Stimulated activated CD8-positive, alpha-beta memory T cell treated with anti-CD3 and anti-CD28 coated beads, Interleukin-2, amount 100 ng/mL, for 48 hours (primary cell): ENCODE measurements at regions not wholly inside any gene's neighbourhood (a gene's known extent, or its start where the extent isn't known, plus 50 kb on each side); places are given as distances from the start of the nearest gene placed in this dataset.

Source experiments
- DNase-seq, 2 donors: peaks; one replicate each; pipeline ENCODE4 v3.0.0-alpha.2; 2020; ENCODE audit warnings: low read depth in 2 of 2

DNA sequence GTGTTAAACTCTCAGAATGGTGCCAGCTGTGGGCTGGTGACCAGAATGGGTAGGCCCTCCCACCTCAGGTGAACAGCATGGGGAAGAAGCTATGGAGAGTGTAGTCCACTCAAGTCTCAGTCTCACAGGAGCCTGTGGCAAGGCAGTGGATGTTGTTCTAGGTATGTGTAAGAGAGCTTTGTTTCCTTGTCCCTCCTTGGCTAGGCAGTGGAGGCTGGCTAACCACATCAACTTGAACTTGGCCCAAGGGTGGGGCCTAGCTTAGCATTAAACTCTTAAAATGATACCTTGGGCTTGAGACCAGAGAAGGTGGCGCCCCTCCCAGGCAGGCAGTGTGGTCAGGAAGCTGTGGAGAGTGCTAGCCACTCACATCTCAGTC is 53.2 kb upstream of the SLC4A10 start:
- DNase-seq: no peak
